PFSK-1 (cell line): ENCODE measurements at regions not wholly inside any gene's neighbourhood (a gene's known extent, or its start where the extent isn't known, plus 50 kb on each side); places are given as distances from the start of the nearest gene placed in this dataset.

Experiments
- FOXP2 ChIP-seq: optimal IDR thresholded peaks from 2 replicates; pipeline ENCODE3; 2011; ENCODE audit warnings: borderline replicate concordance, control low read depth, inconsistent platforms; ENCODE audit not compliant: insufficient read depth; ENCODE audit errors: extremely low read length, extremely low read depth
- POLR2AphosphoS5 ChIP-seq: IDR thresholded peaks from 2 replicates; pipeline ENCODE4 v1.6.1; 2012; ENCODE audit warnings: low read depth, mild to moderate bottlenecking, control low read depth, low read length, moderate library complexity
- REST ChIP-seq, 2 experiments: IDR thresholded peaks; 2 replicates each; pipeline versions ENCODE4 v1.6.1 to v1.8.0; 2011 to 2012; ENCODE audit warnings: low read depth in 2 of 2, low read length in 2 of 2, control low read depth in 1 of 2, inconsistent platforms in 1 of 2, mild to moderate bottlenecking in 1 of 2, moderate library complexity in 1 of 2; ENCODE audit not compliant: insufficient read depth in 1 of 2
- SIN3A ChIP-seq: IDR thresholded peaks from 2 replicates; pipeline ENCODE4 v1.6.1; 2012; ENCODE audit warnings: mild to moderate bottlenecking, low read length, moderate library complexity, borderline replicate concordance; ENCODE audit not compliant: insufficient read depth
- TAF1 ChIP-seq: IDR thresholded peaks from 2 replicates; pipeline ENCODE4 v1.6.1; 2012; ENCODE audit warnings: low read length, control low read depth, borderline replicate concordance; ENCODE audit not compliant: insufficient read depth

DNA sequence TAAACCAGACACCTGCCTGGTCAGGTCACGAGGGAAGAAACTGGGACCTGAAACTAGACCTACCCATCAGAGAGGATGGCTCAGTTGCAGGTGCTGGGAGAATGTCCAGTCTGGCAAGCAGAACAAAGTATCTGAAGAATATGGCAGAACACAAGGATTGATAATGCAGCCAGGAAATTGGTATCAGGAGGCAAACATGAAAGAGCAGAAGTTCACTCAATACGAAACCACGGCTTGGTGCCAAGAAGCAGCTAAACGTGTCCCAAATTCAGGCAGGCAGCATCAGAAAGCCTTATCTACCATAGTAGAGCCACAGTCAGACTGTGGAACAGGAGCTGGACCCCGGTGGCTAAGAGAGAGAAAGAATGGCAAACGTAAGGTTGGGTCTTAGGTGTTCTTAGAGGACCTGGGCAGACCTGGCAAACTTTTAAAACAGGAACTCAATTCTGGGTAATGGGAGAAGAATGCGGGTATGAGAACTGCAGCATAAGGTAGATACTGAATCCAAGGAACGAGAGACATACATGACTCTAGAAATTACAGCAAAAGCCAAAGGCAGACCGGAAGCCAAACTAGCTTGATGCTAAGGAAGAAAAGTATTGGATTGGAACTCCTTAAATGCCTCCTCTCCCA lies 169.0 kb upstream of the NECTIN3 start:
- TF ChIP-seq TAF1 (no peak), SIN3A (no peak), POLR2AphosphoS5 (no peak), REST (IDR thresholded peaks at IDR 0.05; ENCODE audit: insufficient read depth in 1 of 2, low read depth in 2 of 2, low read length in 2 of 2) (no peak), FOXP2 (no peak)

- TF ChIP-seq REST (IDR thresholded peaks at IDR 0.05; ENCODE audit: insufficient read depth in 1 of 2, low read depth in 2 of 2, low read length in 2 of 2) = no peak
- no peak for TF ChIP-seq SIN3A
- TF ChIP-seq FOXP2 = no peak
- no peak for TF ChIP-seq TAF1
- TF ChIP-seq POLR2AphosphoS5 = no peak
These were observed 167.7 kb upstream of the NECTIN3 start for GRCh38 chr3:110903771-110904519.

GRCh38 chr3:110904520-110904890 lies 167.1 kb upstream of the NECTIN3 start:
- TF ChIP-seq REST (IDR thresholded peaks at IDR 0.05; ENCODE audit: insufficient read depth in 1 of 2, low read depth in 2 of 2, low read length in 2 of 2) = no peak
- no peak for TF ChIP-seq FOXP2
- TF ChIP-seq POLR2AphosphoS5 = no peak

GRCh38 chr3:110905121-110905520 lies 166.5 kb upstream of the NECTIN3 start:
- TF ChIP-seq REST (IDR thresholded peaks at IDR 0.05; ENCODE audit: insufficient read depth in 1 of 2, low read depth in 2 of 2, low read length in 2 of 2) = no peak
- TF ChIP-seq SIN3A = no peak

DNA sequence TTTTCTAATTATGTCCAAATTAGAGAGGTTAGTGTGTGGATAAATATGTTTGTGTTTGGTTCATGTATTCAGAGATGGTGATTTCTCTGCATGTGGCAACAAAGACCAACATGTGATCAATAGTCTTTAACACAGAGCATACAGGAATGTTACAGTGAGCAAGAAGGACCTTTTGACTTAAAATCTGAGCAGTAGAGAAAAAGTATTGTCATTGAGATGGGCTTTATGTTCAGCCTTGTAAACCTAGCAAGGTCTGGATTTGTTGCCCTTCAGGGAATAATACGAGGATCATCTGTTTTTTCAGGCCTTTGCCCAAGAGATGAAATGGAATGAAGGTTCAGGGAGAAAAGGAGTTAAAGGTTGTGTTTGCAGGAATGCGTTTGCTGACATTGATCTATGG lies 161.8 kb upstream of the NECTIN3 start:
- TF ChIP-seq TAF1 (no peak), REST (IDR thresholded peaks at IDR 0.05; ENCODE audit: insufficient read depth in 1 of 2, low read depth in 2 of 2, low read length in 2 of 2) (no peak), FOXP2 (no peak), POLR2AphosphoS5 (no peak), SIN3A (no peak)
